ENCODE measurements at regions not wholly inside any gene's neighbourhood (a gene's known extent, or its start where the extent isn't known, plus 50 kb on each side); places are given as distances from the start of the nearest gene placed in this dataset.
"Not testable (repeated sequence)": the region's sequence is repeated elsewhere in the genome, so short reads cannot be mapped to it uniquely, and the experiment has no call there.

DNA sequence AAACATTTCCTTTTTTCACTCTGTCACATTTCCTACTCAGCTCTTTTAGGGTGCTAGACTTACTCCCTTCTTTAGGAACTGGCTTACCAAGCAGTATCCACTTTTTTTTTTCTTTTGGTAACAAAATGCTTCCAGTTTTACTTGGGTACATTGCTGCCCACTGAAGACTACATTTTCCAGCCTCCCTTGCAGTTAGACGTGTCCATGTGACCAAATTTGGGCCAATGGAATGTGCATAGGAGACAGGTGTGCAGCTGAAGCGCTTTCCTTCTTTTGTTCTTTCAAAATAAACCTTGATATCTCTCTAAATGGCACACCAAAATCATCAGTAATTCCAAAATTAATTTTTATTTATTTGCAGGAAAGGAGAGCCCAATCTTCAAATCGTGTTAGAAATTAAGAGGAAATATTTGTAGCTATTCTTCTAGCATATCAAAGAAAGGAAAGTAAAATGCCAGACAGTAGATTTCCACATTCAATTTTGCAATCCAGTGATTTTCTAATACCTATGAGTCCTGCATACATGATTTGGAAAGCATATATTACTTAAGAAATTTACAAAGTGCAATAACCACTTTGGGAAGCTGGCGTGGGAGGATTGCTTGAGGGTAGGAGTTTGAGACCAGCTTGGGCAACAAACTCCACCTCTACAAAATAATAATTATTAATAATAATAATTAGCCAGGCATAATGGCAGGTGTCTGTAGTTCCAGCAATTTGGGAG lies 422.0 kb upstream of the FRG2C start:
- Histone ChIP-seq H3K9me3 (no peaks in the 10 kb centered on the region), H3K4me3 (no peak overlapping the region), H3K27ac (no peak overlapping the region), H3K4me1 (replicated peaks) (no peaks in the 10 kb centered on the region), H3K27me3 (replicated peaks; ENCODE audit: insufficient read depth) (no peaks in the 10 kb centered on the region), H3K36me3 (no peaks in the 10 kb centered on the region)
- TF ChIP-seq POLR2AphosphoS5 (IDR thresholded peaks at IDR 0.05) (no peak), POLR2A (IDR thresholded peaks at IDR 0.05) (no peak)
- TF ChIP-seq, protein P1, sequence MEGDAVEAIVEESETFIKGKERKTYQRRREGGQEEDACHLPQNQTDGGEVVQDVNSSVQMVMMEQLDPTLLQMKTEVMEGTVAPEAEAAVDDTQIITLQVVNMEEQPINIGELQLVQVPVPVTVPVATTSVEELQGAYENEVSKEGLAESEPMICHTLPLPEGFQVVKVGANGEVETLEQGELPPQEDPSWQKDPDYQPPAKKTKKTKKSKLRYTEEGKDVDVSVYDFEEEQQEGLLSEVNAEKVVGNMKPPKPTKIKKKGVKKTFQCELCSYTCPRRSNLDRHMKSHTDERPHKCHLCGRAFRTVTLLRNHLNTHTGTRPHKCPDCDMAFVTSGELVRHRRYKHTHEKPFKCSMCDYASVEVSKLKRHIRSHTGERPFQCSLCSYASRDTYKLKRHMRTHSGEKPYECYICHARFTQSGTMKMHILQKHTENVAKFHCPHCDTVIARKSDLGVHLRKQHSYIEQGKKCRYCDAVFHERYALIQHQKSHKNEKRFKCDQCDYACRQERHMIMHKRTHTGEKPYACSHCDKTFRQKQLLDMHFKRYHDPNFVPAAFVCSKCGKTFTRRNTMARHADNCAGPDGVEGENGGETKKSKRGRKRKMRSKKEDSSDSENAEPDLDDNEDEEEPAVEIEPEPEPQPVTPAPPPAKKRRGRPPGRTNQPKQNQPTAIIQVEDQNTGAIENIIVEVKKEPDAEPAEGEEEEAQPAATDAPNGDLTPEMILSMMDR (IDR thresholded peaks at IDR 0.05): no peak
- no peak for DNase-seq (ENCODE audit: low spot score)
- 86% methylated on average over 4 of the region's 4 CpGs for WGBS
- intact Hi-C loops (cut with DNase I): no loop called here

DNA sequence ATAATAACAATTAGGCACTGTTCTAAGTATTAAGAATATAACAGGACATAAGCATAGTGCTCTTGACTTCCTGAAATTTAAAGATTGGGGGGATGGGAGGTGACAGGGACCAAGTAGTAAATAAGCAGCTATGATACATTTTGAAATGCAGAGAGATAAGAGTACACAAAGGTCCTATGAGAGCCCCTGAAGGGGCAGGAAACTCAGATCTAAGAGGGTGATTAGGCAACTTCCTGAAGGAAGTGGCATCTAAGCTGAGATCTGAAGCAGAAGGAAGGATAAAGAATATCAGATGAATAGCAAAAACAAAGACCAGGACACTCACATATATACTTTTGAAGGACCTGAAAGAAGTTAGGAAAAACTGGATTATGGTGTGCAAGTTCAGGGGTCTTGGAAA lies 415.2 kb upstream of the FRG2C start:
- Histone ChIP-seq H3K4me3 (no peak overlapping the region), H3K36me3 (no peaks in the 10 kb centered on the region), H3K27me3 (replicated peaks; ENCODE audit: insufficient read depth) (no peaks in the 10 kb centered on the region), H3K27ac (no peak overlapping the region), H3K4me1 (replicated peaks) (no peaks in the 10 kb centered on the region), H3K9me3 (no peaks in the 10 kb centered on the region)
- TF ChIP-seq POLR2A (IDR thresholded peaks at IDR 0.05): no peak
- no peak for TF ChIP-seq POLR2AphosphoS5 (IDR thresholded peaks at IDR 0.05)
- TF ChIP-seq, protein P1 (IDR thresholded peaks at IDR 0.05): no peak
- intact Hi-C loops (cut with DNase I): no loop called here
- no peak for DNase-seq (ENCODE audit: low spot score)

DNA sequence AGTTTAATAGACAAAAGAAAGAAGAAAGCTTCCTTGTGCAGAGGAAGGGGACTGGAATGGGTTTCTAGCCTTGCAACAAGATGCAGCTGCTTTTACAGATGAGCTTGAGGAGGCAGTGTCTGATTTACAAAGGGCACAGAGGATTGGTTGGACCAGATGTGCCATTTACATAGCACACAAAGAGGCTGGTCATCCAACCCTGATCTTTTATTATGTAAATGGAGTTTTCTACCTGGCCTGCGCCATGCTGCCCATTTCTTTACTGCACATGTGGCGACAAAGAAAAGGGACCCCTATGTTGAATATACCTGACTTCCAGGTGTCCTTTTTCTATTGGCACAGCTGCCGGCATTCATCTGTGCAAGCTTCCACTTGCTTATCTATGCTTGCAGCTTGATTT lies 409.4 kb upstream of the FRG2C start:
- no peaks in the 10 kb centered on the region for H3K9me3 ChIP-seq
- TF ChIP-seq, protein P1 (IDR thresholded peaks at IDR 0.05): no peak
- no peak for TF ChIP-seq POLR2AphosphoS5 (IDR thresholded peaks at IDR 0.05)
- intact Hi-C loops (cut with DNase I): no loop called here
- 24% methylated on average over 3 of the region's 3 CpGs for WGBS
- DNase-seq (ENCODE audit: low spot score): no peak
- H3K27ac ChIP-seq: no peak overlapping the region
- H3K36me3 ChIP-seq: no peaks in the 10 kb centered on the region
- H3K4me3 ChIP-seq: no peak overlapping the region
- no peaks in the 10 kb centered on the region for H3K4me1 ChIP-seq (replicated peaks)
- H3K27me3 ChIP-seq (replicated peaks; ENCODE audit: insufficient read depth): no peaks in the 10 kb centered on the region

DNA sequence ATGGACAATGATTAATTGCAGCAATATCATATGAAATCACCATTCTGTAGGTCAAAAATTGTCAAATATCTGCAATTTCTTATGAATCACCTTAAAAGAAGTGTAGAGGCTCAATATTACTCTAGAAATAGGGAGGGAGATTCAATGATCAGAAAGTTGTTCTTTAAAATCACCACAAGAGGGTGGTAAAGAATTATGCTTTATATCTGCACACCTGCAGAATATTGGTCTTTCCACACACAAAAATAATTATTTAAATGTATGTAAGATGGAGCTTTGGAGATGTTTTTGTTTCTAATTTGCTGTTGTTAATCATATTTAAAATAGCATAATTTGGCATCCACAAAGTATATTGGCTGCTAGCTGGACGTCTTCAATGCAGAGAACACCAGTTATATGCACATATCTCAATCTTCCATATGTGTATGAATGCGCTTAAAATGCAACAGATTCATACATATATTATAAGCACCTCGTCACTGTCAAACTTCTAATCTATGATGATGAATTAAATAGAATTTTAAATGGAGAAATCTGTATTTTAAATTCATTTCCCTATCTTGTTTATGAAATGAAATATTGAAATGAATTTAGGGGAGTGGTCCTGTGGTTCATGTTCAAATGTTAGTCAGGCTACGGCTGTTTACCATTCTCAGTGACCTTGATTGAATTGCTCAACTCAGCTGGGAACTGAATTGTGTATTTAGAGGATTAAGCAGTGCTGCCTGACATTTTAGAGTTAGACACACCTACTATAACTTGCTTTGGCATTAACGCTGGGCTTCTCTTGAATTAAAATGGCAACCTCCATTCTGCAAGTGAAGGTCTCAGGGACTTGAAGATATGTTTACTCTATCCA lies 405.1 kb upstream of the FRG2C start:
- H3K27ac ChIP-seq; H3K9me3 ChIP-seq; intact Hi-C loops (cut with DNase I); DNase-seq (ENCODE audit: low spot score); H3K36me3 ChIP-seq; H3K4me1 ChIP-seq (replicated peaks); H3K27me3 ChIP-seq (replicated peaks; ENCODE audit: insufficient read depth); H3K4me3 ChIP-seq: not testable (repeated sequence)
- TF ChIP-seq, protein P1 (IDR thresholded peaks at IDR 0.05): peak in 2 of 4 experiments; percentile 49
- WGBS: 43% methylated on average over 5 of the region's 5 CpGs

DNA sequence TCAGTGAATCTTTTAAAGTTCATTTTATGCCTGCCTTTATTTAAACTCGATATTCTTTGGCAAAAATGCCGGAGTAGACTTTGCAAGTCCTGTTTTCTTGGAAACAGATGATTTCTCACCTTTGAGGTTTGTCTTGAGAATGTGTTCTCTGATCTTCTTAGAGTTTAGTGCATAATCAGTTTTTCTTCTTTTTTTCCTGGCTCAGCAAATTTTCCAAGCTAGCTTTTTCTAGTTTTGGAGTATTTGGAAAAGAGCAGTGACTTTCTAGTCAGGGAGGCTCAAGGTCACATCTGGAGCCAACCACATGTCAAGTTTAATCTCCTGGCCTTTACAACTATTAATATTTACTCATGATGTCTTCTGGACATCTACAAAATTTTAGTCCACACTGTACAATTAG lies 403.2 kb upstream of the FRG2C start:
- 74% methylated on average over 2 of the region's 2 CpGs for WGBS
- H3K27ac ChIP-seq; H3K4me3 ChIP-seq; H3K27me3 ChIP-seq (replicated peaks; ENCODE audit: insufficient read depth); intact Hi-C loops (cut with DNase I); DNase-seq (ENCODE audit: low spot score); H3K36me3 ChIP-seq; H3K9me3 ChIP-seq; H3K4me1 ChIP-seq (replicated peaks): not testable (repeated sequence)

All from prostate gland (tissue), 2 donors.